ENCODE measurements at regions not wholly inside any gene's neighbourhood (a gene's known extent, or its start where the extent isn't known, plus 50 kb on each side); places are given as distances from the start of the nearest gene placed in this dataset.

DNA sequence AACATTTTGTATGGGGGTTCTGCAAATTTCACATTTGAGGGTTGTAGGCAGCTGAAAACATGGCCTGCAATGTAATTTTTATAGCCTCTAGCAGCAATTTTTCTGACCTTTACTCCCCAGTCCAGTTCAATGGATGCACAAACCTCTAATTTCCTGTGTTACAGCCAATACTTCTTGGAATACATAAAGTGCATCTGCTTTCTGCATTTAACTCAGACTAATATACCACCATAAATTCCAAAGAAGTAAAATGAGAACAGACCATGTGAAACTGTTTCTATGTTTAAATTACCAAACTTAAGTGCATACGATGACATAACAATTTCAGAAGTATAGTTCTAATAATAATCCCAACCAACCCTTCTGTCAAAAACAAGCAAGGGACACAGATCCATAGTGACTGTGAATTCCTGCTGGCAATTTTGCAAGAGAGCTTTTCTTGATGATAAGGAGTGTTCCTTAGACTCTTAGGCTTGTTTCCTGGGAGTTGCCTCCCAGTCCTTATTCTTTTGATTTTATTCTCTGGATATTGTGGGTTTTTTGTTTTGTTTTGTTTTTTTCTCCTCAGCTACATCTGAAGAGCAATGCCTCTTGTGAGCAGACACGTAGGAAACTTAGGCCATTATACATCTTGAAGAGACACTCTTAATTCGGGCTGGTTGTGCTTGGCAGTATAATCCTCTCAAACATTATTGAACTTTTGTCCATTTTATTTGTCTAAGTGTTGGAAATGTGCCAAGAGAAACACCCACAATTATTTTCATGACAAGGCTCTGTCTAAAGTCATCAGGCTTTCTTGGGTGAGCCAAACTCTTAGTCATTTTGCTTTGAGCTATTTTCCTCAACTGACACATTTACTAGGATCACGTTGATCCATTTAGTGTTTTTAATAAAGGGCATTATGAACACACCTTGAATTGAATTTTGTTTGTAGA is 51.3 kb upstream of the RERGL start:
- DNase-seq, result no peak
- TF ChIP-seq POLR2A (IDR thresholded peaks at IDR 0.05), result no peak
- no peak for TF ChIP-seq POLR2AphosphoS5 (IDR thresholded peaks at IDR 0.05)
- TF ChIP-seq, protein P1, sequence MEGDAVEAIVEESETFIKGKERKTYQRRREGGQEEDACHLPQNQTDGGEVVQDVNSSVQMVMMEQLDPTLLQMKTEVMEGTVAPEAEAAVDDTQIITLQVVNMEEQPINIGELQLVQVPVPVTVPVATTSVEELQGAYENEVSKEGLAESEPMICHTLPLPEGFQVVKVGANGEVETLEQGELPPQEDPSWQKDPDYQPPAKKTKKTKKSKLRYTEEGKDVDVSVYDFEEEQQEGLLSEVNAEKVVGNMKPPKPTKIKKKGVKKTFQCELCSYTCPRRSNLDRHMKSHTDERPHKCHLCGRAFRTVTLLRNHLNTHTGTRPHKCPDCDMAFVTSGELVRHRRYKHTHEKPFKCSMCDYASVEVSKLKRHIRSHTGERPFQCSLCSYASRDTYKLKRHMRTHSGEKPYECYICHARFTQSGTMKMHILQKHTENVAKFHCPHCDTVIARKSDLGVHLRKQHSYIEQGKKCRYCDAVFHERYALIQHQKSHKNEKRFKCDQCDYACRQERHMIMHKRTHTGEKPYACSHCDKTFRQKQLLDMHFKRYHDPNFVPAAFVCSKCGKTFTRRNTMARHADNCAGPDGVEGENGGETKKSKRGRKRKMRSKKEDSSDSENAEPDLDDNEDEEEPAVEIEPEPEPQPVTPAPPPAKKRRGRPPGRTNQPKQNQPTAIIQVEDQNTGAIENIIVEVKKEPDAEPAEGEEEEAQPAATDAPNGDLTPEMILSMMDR (IDR thresholded peaks at IDR 0.05 in 8 of 11, conservative IDR thresholded peaks at IDR 0.05 in 3 of 11), result no peak
- H3K27ac ChIP-seq, result no peak overlapping the region
- H3K27me3 ChIP-seq (replicated peaks in 1 of 7), result no peaks in the 10 kb centered on the region
- no peak overlapping the region for H3K4me3 ChIP-seq
- H3K9me3 ChIP-seq, result no peaks in the 10 kb centered on the region
- WGBS, 5 donors, result 65 to 78% (median 76%) methylated on average over 4 of the region's 4 CpGs
- H3K36me3 ChIP-seq, result no peaks in the 10 kb centered on the region
- intact Hi-C loops (cut with DNase I; ENCODE audit: low total_unique reads), result no loop called here
- H3K4me1 ChIP-seq, result peaks cover 0 to 11% (median 0%) of the 10 kb centered on the region in 6 donors

DNA sequence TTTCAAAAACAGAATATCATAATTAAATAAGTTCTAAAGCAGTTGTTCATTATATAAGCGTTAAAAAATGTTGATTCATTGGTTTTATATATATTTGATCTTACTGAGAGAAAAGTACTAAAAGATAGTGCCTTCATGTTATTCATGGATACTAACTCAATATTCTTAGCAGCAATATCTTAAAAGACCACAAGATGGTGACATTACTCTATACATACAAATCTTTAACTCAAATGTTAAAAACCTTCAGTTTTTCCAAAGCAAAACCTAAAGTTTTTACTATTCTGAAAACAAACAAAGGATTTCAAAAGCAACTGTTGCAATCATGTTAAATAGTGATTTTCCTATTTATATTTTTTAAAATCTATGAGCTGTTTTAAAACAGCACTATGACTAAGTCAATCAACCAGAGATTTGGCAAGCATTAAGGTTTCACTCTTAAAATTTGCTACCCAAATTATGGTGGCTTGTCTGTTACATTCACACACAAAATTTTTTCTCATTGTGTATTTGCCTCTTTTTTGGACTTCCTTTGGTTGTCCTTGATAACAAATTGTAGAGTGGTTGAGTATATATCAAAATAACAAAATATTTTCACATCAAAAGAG is 50.1 kb upstream of the RERGL start:
- no peak for DNase-seq
- Histone ChIP-seq H3K27me3 (replicated peaks in 1 of 7) (no peaks in the 10 kb centered on the region), H3K4me3 (no peak overlapping the region), H3K36me3 (no peaks in the 10 kb centered on the region), H3K27ac (no peak overlapping the region), H3K4me1 (peaks cover 0 to 11% (median 0%) of the 10 kb centered on the region in 6 donors), H3K9me3 (no peaks in the 10 kb centered on the region)
- 7 to 30% (median 14%) methylated on average over 1 of the region's 1 CpG for WGBS, 5 donors
- no peak for TF ChIP-seq POLR2AphosphoS5 (IDR thresholded peaks at IDR 0.05)
- TF ChIP-seq, protein P1 (IDR thresholded peaks at IDR 0.05 in 8 of 11, conservative IDR thresholded peaks at IDR 0.05 in 3 of 11), result peak in 10 of 11 experiments; percentile 19 to 58 (median 44)
- TF ChIP-seq POLR2A (IDR thresholded peaks at IDR 0.05), result no peak
- intact Hi-C loops (cut with DNase I; ENCODE audit: low total_unique reads), result no loop called here

Data from spleen (tissue), 11 donors.